Activated CD8-positive, alpha-beta memory T cell treated with anti-CD3 and anti-CD28 coated beads, Interleukin-2, amount 50 U/mL, for 48 hours (primary cell): ENCODE measurements at regions not wholly inside any gene's neighbourhood (a gene's known extent, or its start where the extent isn't known, plus 50 kb on each side); places are given as distances from the start of the nearest gene placed in this dataset.

Source experiments
- DNase-seq: peaks from one replicate; pipeline ENCODE4 v3.0.0-alpha.2; 2020

DNA sequence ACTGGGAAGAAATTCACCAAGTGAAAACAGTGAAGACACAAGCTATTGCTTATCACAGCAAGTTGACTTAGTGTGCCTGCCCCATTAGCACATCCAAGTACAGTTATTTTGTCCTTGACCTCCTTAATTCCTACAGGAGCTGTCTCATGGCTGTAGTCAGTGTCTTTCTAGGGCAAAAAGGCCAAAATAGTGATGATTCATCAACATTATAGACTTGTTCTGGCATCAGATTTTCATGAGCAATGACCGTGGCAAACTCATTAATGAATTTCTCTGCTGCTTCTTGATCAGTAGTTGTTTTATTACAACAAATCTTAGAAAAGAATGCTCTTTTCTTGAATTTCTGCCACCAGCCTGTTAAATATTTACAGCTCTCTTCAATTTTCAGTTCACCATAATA is 1169.3 kb upstream of the DDX18 start:
- DNase-seq: no peak

DNA sequence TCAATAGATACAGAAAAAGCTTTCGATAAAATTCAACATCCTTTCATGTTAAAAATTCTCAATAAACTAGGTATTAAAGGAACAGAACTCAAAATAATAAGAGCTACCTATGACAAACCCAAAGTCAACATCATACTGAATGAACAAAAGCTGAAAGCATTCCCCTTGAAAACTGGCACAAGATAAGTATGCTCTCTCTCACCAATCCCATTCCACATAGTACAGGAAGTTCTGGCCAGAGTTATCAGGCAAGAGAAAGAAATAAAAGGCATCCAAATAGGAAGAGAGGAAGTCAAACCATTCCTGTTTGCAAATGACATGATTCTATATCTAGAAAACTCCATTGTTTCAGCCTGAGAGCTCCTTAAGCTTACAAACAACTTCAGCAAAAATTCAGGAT is 1145.8 kb upstream of the DDX18 start:
- DNase-seq: no peak

DNA sequence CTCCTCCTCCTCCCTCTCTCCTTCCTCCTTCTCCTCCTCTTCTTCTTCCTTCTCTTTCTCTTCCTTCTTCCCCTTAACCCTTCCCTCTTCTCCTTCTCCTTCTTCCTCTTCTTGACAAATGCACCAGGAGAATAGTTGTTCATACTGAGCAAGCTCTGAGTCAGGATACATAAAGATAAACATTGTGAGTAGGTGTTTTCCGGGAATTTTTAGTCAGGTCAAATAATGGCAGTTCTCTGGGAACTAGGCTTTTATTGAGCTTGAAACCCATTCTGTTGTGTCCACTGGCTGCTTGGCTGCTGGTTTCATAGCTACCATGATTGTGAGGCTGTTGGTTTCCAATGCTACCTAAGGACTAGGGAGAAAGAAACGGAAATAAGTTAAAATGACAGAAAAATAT is 1144.7 kb upstream of the DDX18 start:
- DNase-seq: no peak

DNA sequence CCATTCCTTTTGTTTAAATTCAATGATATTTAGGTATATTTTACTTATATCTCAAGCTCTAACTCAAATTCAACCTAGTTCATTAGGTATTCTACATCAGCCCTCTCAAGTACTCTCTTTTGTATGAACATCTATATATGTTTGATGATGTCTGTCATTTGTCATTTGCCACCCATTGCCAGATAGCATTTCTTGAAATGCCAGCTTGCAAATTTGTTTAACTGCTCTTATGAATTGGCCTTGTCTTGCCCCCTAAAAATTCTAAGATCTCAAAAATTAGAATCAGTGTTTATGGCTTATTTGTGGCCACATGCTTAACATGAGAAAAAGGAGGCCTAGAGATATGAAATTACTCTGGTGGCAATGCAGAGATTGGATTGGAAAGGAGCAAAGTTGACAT is 1140.3 kb upstream of the DDX18 start:
- DNase-seq: no peak

DNA sequence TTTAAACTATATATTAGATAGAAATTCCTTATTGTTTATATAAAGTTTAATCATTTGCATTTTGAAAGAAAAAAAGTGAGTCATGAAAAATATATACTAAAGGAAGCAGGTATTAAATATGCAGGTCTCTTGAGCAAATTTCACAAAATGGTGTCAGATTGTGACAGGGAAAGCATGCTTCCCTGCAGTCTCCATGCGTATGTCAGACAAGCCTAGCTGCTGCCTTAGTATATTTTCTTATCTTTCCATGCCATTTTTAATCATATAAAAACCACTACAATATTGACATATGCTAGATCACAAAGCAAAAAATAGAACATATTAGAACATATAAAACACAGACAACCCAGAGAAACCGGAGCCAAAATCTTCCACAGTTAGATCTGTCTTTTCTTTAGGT is 1137.7 kb upstream of the DDX18 start:
- no peak for DNase-seq

DNA sequence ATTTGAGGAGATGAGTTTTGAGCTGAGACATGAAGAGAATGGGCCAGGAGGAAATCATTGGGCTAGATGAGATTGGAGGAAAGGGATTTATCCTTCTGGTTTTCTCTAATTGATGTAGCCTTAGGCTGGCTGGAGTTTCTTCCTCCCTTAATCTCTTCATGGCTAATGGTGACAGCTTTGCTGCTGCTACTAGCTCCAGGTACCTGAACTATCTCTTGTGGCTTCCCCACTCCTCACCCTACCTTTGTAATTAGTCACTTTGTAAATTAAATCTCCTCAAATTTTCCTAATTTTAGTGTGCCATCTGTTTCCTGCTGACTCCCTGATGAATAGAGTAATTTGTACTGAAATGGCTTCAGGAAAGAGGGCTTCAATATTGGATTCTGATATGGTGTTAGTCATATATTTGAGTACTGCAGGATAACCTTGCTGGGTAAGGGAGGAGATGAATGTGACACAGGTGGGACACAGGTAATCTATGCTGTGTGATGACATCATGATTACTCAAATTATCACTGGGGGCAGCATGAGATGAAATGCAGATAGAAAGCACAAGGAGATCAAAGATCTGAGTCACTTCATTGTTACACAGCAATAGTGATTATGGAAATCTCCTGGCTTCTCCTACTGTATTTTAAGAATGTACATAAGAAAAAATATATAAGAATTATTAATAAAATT is 1134.1 kb upstream of the DDX18 start:
- no peak for DNase-seq

DNA sequence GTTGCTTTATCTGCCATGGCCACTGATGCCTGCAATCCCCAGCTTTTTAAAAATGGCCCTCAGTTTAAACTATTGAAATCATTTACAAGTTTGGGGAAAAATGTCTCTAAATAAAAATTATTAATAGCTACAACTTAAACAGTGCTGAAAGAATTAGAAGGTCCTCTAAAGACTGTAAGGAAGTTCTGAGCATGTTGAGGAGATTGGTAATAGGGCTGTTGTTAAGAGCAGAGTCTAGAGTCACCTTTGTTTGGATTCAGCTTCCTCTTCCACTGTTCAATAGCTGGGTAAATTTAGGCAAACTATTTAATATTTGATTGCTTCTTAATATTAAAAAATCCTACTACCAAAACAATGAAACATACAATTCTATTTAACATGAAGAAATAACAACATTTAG is 1127.1 kb upstream of the DDX18 start:
- no peak for DNase-seq

DNA sequence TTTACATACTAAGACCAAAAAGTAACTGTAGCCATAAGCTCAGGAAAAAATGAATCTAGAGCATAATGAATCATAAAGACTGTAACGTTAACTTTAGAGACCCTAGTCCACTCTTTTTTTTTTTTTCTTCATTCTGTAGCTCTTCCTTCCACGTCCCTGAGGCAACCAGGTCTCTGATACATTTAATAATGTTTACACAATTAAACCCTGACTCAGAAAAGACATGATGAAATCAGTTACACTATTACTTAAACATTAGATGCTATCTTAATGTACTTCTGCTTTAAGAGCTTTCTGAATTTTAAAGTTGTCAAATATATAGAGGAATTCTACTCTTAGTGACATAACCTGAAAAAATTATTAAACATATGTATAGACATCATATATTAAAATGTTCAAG is 1121.5 kb upstream of the DDX18 start:
- DNase-seq: no peak

DNA sequence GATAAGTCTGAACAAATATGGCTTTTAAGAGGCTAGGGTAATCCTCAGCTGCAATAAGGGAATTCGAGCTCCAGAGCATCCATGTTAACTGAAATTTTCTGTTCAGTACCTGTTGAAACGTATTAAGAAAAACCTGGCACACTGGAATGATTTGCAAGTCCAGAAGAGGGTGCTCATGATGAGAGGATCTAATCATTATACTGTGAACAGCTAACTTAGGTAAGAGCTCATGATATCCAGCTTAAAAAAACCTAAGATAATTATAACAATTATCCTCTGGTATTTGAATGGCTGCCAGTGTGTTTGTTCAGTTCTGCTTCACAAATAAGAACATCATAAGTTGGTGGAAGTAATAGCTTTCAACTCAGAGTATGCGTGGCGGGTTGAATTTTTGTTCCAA is 1118.3 kb upstream of the DDX18 start:
- DNase-seq: no peak

DNA sequence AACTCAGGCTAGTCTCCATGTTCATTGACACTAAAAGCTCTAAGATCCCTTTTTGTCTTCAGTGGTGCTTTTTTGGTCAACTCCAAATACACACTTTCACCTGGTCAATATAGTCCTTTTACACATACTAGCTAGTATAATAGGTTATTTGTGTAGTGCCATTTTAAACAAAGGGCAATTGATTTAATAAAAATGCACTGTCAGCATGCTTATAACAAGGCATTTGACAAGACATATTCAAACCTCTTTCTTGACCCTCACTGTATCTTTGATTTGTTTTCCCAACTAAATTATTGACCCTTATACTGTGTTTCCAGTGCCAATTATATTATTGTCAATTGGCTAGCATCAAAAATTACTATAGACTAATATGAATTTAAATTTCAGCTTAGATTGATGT is 1117.6 kb upstream of the DDX18 start:
- DNase-seq: no peak

DNA sequence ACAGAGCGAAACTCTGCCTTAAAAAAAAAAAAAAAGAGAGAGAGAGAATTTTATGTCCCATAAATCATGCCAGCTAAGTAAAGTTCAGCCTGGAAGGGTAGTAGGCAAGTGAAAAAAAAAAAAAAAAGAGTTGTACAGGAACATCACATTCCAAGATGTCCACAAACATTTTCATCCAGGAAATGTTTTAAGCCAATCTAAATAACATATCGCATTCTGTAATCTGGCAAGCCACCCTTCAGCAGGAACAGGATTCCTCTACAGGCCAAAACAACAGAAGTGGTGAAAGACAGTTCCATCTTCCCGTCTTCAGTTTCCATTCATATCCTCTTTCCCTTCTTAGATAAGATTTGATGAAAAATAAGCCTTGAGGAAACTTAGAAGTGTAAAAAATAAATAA is 1108.1 kb upstream of the DDX18 start:
- DNase-seq: no peak

DNA sequence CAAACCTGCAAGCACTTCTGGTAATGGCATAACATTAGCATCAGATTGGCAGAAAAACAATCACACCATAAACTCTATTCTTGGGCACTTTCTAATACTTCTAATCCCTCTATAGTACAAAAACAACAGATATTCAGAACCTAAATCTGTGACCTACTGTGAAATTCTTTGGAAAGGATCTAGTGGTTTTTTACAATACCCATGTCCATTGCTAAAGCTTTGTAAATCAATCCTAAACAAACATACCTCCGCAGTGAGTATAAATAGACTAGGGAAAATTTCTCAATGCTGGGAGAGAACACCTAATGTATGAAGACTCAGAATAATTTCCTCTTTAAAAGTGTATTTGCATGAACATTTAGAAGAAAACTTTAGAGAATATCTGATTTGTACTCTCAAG is 1098.5 kb upstream of the DDX18 start:
- no peak for DNase-seq

DNA sequence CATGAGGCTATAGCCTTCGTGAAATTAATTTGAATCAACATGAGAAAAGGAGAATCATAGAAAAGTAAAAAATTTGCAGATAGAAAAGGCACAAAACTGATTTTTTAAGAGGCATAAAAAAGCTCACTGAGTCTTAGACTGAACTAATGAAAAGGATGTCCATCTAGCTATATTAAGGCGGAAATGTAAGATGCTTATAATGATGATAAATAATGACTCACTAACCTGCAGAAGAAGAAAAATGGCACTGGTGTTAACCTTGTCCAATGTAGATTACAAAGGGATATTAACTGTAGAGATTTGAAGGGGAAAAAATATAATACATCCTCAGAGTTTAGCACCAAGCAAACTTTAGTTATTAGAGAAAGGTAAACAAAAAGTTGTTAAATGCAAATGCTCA is 1098.0 kb upstream of the DDX18 start:
- no peak for DNase-seq

DNA sequence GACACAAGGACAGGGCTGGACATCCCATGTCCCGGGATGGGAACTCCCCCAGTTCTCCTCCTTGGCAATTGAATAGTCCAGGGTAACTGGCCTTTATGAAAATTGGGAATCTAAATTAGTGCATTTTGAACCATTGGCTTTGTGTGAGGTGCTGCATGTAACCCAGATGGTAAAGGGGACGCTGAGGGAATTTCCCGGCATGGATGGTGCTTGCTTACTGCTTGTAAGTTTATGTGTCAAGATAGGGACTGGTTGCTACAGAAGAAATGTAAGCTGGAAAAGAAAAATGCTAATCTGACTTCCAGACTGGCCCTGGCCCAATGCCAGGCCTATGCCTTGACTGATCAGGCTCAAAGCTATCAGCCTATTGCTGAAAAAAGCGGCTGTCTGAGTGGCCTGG is 1096.7 kb upstream of the DDX18 start:
- no peak for DNase-seq

DNA sequence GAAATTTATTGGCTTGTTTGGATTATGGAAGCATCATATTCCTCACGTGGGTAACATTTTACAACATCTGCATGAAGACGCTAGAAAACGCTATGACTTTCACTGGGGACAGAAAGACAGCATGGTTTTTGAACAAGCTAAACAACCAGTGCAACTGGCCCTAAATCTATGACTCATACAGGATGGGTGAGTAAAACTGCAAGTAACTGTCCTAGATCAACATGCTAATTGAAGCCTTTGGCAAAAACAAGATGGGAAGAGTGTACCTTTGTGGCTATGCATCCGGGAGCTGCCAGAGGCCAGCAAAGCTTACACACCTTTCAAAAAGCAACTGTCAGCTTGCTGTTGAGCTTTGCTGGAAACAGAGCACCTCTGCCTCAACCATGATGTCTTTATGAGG is 1096.0 kb upstream of the DDX18 start:
- no peak for DNase-seq

DNA sequence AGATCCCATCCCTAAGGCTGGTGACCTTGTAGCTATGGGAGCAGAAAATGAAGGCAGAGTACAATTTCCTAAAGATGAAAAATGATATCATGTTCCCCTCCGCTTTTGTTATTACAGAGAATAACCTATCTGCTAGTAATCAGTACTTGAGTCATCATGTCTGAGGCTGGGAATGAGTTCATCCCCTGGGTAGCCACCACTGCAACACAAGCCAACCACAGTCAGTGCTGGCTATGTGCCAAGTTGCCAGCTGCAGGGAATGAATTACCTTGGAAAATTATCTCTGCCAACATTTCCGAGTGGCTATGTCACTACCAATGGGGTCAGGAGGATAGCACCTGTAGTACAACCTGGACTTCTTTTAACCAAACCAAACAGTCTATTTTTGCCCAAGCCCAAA is 1094.7 kb upstream of the DDX18 start:
- no peak for DNase-seq

DNA sequence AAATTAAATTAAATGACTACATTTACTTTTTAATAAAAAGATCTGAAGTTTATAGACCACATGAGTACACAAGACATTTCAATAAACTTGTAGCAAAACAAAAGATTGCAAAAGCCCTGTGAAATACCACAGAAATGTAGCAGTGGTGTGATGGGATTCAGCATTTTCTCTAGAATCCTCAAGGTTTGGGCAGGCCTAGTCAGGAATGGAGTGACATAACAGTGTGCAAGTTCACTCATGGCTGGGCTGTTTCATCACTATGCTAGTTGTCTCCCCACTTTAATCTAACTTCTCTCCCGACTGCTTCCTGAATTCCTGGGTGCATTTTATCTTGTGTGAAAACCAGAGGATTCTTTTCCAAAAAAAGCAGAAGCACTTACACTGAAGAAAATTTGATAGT is 1089.9 kb upstream of the DDX18 start:
- DNase-seq: no peak

DNA sequence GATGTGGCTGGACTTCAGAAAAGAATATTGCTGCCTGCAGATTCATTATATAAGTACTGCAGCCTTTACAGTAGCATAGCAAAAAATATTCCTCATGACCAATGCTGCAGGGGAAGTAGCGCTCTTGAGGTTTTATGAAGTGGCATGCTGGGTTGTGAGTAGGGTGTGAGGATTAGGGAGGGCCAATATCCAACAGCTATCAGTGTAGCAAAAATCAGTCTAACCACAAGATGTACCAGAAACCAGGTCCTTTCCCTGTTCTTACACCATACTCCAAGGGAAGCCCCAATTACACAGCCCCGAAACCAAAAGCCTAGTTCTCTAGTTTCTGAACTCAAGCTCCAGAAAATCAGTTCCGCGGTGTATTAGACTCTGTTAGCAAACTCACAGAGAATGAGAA is 1082.2 kb upstream of the DDX18 start:
- DNase-seq: no peak

DNA sequence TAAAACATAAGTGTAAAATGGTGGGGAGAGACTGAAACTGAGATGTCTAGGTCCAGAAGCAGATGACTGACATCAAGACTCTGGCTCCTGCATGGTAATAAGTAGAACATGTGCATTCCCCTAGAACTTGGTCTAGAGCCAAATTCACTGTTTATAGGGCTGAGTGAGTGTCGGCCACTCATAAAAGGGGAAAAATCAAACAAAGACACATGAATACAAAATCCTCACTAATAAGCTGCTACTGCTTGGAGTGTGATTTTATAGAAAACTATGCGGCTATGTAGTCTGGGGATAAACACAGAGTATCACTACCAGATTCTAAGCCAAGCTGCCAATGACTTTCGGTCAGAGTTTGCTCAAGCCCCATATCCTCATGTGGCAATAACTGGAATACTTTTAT is 1080.8 kb upstream of the DDX18 start:
- no peak for DNase-seq

DNA sequence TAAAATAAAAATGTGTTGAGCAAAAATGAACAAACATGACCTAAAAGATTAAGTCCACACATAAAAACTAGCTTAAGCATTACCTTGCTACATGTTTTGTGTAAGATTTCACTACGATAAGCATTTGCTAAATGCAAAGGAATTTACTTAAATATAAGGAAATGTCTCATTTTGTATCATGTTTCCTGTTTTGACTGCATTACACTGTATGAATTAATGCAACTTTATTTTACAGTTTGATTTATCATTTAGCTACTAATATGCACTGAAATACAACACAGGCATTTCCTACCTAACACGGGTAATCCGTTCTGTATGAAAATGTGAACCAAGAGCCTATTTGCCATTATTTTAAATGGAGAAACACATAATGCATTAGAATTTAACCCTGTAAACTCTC is 1076.5 kb upstream of the DDX18 start:
- DNase-seq: no peak

DNA sequence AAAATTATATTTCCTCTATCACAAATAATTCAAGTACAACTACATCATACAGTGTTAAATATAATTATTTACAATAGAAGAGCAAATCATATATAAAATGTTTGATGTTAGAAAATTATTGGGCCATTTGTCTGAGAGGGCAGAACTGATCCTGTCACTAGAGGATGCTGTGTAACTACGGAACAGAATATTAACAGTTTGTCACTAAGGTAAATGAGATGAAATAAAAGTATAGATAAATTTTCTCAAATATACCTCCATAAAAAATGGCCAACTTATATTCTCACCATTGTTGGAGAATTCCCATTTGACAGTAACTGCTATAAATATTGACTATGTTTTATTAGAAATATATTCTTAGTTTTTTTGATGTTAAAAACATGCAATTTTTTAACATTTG is 1067.4 kb upstream of the DDX18 start:
- DNase-seq: no peak

DNA sequence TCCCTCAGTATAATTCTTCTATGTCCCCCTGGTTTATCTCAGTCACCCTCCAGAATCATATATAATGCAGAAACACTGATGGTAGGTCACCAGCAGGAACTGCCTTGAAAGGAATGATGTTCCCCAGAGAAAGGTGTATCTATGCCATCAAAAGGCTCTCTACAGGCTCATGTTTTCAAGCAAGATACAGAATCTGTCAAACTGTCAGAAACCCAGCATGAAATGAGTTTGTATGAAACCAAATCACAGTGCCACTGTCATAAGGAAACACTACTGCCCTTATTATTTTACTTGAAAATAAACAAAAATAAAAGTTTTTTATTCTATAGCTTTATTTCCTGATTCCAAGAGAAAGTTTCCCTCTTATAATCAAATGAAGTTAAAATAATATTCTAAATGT is 1064.5 kb upstream of the DDX18 start:
- no peak for DNase-seq

DNA sequence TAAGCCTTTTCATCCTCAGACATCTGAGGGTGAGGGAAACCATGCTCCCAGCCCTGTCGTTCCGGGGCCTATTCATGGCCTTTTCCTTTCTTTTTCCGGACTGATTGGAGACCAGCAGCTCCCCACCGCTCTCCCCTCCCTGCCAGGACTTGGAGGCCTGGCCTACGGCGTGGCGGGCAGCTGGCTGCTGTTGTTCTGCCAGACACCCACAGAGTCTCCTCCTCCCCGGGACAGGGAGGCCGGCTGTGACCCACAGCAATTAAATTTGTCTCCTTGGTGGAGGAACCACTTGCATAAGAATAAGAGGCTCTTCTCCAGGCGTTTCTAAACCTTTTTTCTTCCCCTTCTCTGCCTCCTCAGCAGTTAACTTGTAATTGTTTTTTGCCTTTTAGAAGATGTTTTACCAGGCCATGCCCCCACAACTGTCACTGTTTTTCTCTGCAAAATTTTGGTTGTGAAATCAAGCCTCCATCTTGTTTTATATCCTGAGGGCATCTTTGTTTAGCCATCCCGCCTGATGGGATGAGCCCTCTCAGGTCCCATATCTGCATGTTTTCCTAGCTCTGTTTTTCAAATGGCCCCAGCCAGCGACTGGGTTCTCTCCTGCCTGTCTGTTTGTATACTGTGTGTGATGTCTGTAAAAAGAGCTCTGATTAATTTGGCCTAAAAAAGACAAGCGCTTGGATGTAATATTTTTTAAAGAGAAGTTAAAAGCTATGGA is 1060.0 kb upstream of the DDX18 start:
- no peak for DNase-seq

DNA sequence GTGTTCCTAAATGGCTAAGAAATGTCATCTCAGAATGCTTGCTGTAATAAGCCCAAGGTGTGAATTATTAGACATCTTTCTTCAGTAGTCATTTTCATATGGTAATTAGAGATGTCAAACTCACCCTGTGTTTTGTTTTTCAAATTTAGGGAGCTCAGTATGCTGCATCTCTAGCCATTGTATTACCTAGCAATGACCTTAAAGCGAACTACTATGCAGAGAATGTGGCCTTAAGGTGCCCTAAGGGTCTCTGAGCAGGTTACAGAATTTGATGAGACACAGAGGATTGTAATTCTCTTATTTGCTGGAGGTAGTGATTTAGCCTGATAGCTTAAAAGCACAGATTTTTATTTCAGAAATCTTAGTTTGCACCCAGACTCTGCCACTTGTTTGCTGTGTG is 1052.6 kb upstream of the DDX18 start:
- DNase-seq: no peak

DNA sequence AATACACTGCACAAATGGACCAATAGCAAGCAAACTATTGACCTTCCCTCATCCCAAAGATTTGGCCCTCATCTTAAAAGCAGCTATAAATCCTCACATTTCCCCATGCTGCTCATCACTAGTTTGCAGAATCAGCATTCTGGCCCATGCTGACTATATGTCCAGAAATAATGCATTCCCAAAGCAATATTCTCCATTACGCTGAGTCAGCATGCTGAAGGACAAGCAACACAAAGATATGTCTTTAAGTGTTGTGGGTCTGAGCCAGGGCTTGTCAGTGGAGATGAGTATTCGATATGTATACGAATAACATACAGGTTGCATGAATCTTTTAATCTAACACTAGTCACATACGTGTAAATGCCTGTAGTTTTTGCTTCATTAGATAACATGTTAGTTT is 1045.0 kb upstream of the DDX18 start:
- DNase-seq: no peak
